ENCODE measurements at regions not wholly inside any gene's neighbourhood (a gene's known extent, or its start where the extent isn't known, plus 50 kb on each side); places are given as distances from the start of the nearest gene placed in this dataset.
"Not testable (repeated sequence)": the region's sequence is repeated elsewhere in the genome, so short reads cannot be mapped to it uniquely, and the experiment has no call there.

GRCh38 chr19:30936276-30936675 is 413.0 kb downstream of the TSHZ3 start:
- no peak for DNase-seq

GRCh38 chr19:30935146-30935545 is 414.1 kb downstream of the TSHZ3 start:
- DNase-seq: no peak

DNA sequence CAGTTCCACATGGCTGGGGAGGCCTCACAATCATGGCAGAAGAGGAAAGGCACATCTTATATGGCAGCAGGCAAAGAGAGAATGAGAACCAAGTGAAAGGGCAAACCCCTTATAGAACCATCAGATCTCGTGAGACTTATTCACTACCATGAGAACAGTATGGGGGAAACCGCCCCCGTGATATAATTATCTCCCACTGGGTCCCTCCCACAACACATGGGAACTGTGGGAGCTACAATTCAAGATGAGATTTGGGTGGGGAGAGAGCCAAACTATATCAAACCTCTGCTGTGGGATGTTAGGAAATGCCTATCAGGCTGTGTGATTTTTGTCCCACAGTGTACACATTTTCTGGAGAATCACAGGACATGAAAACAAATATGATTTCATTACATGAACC is 415.8 kb downstream of the TSHZ3 start:
- DNase-seq: not testable (repeated sequence)

- DNase-seq: no peak
Measured at GRCh38 chr19:30932854-30933253, 416.4 kb downstream of the TSHZ3 start.

DNA sequence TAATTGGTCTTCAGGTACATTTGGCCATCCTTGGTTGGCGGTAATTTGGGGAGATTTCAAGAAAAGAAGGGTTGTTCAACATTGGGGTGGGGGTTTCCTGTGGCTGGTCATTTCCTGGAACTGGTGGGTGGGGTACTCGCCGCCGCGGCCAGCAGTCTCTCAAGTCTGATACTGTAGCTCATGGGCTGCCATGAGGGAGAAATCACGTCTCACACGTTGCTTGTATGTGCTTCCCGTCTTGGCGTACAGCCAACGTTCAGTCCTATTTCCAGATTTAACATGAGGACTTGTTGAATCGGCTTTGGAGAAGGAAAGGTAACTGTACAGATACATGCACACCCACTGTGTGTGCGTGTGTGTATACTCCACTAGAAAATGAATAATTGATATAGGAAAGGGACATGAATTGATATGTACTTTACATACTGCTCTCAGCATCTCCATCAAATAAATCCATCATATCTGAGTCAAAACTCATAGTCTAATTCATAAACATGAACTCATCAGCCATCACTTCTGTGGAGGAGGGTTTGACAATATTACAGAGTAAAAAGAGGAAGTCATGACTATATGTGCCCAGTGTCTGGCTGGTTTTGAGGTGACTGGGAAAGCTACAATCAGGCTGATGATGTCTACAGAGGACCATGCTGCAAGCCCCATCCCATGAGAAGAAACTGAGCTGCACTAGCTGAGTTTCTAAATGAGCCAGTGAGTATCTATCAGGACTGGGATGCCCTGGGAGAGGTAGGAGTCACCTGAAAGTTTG is 418.1 kb downstream of the TSHZ3 start:
- no peak for DNase-seq

DNA sequence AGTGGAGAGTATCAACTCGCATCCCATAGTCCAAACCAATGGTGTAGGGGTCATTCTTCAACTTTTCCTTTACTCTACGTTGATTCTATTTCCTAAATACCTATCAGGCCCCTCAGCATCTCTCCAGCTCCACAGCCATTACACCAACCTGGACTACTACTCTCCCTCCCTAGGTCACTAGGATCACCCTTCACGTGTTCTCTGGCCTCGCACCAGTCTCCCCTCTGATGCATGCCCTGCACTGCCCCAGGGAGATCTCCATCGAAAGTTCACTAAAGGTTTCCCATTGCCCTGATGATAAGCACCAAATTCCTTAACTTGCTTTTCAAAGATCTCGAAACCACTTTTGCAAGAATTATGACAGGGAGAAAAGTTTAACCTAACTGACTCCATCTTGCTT is 421.5 kb downstream of the TSHZ3 start:
- DNase-seq: no peak

DNA sequence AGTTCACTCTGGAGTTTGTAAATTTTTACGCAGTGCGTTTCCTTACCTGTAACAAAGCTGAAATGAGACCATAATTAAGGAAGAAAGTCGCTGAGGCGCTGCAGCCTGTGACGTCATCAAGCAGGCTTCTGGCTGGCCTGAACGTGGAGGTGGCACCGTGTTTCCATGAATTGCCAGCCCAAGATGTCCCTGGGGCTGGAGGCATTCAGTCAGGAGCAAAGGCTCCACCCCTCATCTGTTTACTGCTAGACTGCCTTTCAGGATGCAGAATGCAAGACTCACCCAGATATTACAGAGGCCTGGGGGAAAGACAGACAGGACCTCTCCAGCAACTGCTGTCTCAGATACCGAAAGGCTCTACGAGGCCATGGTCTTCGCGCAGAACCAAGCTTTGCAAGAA is 424.6 kb downstream of the TSHZ3 start:
- DNase-seq: no peak

DNA sequence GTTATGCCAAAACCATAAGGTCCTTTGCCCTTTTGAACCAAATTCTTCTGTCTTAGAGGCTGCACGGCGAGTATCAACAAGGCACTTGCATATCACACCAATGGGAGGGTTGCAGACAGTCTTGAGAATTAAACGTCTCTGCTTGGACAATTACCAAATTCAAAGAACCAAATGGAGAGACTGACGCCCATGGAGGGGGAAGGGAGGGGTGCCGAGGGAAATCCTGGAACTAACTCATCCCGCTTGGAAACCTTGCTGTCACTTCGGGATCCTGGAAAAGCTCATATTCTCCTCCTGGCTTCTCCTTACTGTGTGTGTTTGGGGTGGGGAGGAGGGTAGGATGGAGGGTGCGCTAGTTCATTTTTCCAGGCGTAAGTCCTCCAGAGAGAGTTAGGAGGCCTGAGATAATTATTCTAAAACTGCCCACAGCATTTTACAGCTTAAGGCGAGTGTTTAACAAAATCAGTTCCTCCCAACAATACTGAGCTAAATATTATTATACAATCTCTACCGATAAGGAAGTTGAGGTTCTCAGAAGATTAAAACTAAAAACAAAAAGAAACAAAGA is 425.1 kb downstream of the TSHZ3 start:
- DNase-seq: no peak

- DNase-seq: no peak
Measured at GRCh38 chr19:30923621-30924020, 425.6 kb downstream of the TSHZ3 start.

GRCh38 chr19:30923096-30923495 is 426.1 kb downstream of the TSHZ3 start:
- DNase-seq: no peak

GRCh38 chr19:30920222-30920621 is 429.0 kb downstream of the TSHZ3 start:
- DNase-seq: no peak

DNA sequence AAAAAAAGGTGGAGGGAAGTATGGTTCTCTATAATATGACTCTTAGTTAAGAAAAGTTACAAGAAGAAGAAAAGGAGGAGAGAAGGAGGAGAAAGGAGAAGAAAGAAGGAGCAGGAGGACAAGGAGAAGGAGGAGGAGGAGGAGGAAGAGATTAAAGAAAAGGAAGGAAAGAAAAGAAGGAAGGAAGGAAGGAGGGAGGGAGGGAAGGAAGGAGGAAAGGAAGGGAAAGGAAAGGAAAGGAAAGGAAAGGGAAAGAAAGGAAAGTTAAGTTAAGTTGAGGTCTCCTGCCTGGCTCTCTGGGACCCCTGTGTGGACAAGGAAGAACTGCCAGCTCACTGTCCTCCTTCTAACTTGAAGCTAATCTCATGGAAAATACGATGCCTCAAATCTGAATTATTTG is 429.5 kb downstream of the TSHZ3 start:
- no peak for DNase-seq

- no peak for DNase-seq
Measured at GRCh38 chr19:30916238-30916637, 433.0 kb downstream of the TSHZ3 start.

DNA sequence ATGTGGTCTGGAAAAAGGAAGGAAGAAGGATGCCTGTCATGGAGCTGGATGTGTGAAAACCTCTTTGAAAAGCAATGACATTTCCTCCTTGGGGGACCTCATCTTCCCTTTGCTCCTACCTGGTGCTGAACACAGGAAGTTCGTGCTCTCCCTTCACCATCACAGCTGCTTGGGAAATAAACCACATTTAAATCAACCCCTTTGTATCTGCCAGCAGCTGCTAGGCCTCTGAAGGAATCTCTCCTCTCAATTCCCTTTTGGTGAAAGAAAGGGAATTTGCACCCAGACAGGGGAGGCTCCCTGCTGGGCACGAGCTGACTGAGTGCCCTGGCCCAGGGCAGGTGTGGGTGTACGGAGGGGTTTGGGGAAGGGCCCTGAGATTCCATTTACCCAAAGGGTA is 437.7 kb downstream of the TSHZ3 start:
- DNase-seq: no peak

- DNase-seq: no peak
Measured at GRCh38 chr19:30910485-30911240, 438.6 kb downstream of the TSHZ3 start.

DNA sequence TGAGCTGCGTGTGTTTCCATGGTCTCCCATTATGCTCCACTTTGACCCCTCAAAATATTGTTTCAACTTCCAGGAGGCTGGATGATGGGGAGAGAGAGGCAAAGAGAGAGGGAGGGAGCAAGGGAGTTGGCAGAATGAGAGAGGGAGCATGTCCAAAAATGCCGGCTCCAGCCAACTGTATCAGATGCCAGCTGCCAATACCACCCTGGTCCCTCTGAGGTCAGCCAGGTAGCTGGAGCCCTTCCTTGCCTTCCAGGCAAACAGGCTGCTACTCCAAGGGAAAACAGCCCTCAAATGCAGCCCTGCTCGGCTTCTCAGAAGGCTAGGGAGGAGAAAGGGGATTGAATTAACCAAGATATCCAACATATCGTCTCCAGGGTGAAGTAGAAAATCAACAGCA is 440.0 kb downstream of the TSHZ3 start:
- DNase-seq: no peak

DNA sequence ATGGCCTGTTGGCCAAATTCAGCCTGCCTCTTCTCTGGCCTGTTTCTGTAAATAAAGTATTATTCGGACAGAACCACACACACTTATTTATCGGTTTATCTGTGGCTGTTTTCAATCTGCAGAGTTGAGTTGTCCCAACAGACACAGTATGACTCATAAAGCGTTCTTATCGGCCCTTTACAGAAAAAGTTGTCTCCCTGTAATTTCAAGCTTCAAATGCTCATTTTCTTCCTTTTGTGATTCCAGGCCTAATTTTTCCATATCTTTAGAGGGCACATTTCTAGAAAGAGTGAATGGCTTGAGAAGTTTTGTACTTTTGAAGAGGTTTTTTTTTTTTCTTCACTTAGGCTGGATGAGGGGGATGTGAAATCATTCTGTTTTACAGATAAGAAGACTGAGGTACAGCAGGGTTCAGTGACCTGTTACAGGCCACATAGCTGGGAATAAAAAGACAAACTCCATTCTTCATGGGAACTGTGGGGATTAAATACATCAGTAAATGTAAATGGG is 440.9 kb downstream of the TSHZ3 start:
- no peak for DNase-seq

DNA sequence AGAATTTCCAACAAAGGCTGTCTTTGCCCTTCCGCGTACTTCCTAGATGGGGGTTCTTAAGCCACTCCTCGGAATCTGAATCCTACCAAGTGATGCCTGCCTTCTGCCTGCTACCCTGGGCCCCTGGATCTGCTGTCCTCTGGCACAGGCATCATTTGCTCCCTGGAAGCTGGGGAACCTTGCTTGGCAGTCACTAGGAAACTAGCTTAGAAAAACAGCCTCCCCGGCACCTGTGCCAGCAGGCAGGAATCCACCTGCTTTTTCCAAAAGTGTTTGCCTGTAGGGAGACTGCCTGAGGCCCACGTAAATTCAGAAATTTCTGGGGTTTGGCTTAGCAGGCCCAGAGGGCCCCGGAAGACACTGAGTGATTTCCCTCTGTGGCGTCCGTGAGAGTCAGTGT is 442.4 kb downstream of the TSHZ3 start:
- DNase-seq: no peak

DNA sequence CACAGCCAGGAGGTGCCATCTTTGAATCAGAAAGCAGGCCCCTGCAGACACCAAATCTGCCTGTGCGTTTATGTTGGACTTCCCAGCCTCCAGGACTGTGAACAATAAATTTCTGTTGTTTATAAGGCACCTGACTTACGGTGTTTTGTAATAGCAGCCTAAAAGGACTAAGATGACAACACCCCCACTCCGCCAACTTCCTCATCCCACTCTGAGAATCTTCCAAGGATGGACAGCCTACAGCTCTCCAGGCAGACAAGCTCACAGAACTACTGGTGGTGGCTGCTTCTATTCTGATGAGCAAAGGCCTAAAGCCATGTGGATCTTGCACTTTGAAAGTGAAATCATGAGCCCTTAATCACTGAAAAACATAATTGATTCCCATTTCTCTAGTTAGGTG is 449.2 kb downstream of the TSHZ3 start:
- DNase-seq: no peak

DNA sequence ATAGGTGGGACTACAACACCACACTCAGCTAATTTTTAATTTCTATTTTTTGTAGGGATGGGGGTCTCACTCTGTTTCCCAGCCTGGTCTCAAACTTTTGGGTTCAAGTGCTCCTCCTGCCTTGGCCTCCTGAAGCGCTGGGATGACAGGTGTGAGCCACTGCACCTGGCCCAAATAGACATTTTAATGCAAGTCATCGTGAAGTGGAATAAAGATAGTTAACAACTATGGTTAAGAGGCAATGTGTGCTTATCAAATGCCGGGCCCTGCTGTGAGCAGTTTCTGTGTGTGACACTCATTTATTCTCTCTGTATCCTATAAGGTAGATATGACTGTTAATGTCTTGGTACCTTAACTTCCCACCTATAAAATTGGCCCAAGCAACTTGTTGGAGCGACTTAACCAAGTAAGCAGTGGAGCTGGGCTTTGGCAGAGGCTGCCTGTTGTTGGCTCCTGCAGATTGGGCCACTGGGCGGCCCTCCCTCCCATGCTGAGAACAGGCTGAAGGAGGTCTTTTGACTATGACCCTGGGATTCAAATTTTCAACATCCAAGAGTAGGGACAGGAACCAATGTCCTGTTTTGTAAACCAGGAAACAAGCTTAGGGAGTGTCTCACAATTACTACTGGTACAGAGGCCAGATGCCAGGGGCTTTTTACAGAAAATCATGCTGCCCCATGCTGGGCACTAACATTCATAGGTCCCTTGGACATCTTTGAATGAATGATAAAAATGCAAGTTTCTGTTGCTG is 450.7 kb downstream of the TSHZ3 start:
- DNase-seq: no peak

DNA sequence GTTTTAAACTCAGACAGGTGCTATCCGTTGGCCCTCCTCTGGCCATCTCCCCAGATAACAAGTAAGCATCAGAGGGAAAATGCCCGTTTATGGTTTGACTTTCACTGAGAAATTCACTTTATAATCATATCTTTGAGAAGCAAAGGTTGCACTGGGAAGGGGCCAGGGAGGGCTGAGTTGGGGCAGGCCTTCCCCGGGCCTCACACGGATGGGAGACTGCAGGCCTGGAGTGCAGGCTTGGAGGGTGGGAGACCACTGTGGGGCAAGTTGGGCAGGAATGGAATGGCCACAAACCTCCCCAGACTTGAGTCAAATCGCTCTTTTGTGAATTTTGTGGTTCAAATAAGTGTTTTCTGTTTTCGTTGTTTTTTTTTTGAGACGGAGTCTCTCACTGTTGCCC is 451.7 kb downstream of the TSHZ3 start:
- no peak for DNase-seq

GRCh38 chr19:30897034-30897433 is 452.2 kb downstream of the TSHZ3 start:
- DNase-seq: no peak

DNA sequence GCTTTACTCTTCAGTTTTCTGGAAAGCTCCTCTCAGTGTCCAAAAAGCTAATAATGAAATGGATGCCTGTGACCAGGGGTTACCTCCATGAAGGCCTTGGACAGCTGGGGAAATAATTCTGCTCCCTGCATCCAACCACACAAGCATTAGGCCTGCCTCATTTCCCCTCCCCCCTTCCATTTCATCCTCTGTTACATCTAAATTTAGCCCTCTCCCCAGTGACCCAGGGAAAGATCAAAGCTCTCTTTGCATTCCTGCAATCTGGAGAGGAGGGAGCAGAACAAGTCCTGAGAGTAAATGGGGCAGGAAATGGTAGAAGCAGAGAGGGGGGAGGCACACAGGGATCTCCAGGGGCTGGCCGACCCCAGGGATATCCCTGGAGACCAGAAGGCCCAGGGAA is 452.7 kb downstream of the TSHZ3 start:
- DNase-seq: no peak
